Breast epithelium (tissue), 4 donors: ENCODE measurements at regions not wholly inside any gene's neighbourhood (a gene's known extent, or its start where the extent isn't known, plus 50 kb on each side); places are given as distances from the start of the nearest gene placed in this dataset.

Experiments used
- DNase-seq, 2 donors: peaks; one replicate each; pipeline ENCODE4 v3.0.0-alpha.2; 2019; ENCODE audit warnings: low spot score in 2 of 2
- H3K27ac ChIP-seq, 2 donors: fragments of 200-600 bp; sonication (generic) in 1 of 2; one replicate each; pipeline ENCODE4 v1.5.1; 2016 to 2019; ENCODE audit warnings: mild to moderate bottlenecking in 1 of 2
- H3K27me3 ChIP-seq, 2 donors: fragments of 200-600 bp; sonication (generic) in 1 of 2; one replicate each; pipeline versions ENCODE4 v1.5.1 to v1.6.0; 2017 to 2019; ENCODE audit warnings: control low read depth in 1 of 2, mild to moderate bottlenecking in 1 of 2
- H3K36me3 ChIP-seq: fragments of 200-600 bp; one replicate; pipeline ENCODE4 v1.5.1; 2019
- H3K4me1 ChIP-seq, 2 donors: fragments of 200-600 bp; sonication (generic); one replicate each; pipeline ENCODE4 v1.5.1; 2016 to 2019; ENCODE audit warnings: control low read depth in 1 of 2
- H3K4me3 ChIP-seq, 3 donors: fragments of 200-600 bp; sonication (generic); 1 replicate in 2 of 3; 2 replicates in 1 of 3; pipeline ENCODE4 v1.5.1; 2016 to 2019; ENCODE audit warnings: mild to moderate bottlenecking in 3 of 3, moderate library complexity in 2 of 3
- H3K9me3 ChIP-seq, 2 donors: fragments of 200-600 bp; sonication (generic) in 1 of 2; one replicate each; pipeline ENCODE4 v1.5.1; 2016 to 2019; ENCODE audit warnings: control low read depth in 1 of 2
- POLR2A ChIP-seq: fragments of 450-650 bp; IDR thresholded peaks from one replicate; pipeline ENCODE4 v1.6.1; 2016; ENCODE audit warnings: antibody characterized with exemption, mild to moderate bottlenecking, moderate library complexity
- POLR2AphosphoS5 ChIP-seq, 3 donors: sonication (generic); formaldehyde crosslinking; IDR thresholded peaks; one replicate each; pipeline ENCODE4 v1.6.1; 2017; ENCODE audit warnings: antibody characterized with exemption in 3 of 3
- intact Hi-C: fragments of 100-400 bp; cut with DNase I; formaldehyde crosslinking; loops from one replicate; pipeline ENCODE4 v1.15.1; 2023; ENCODE audit warnings: low total_unique reads
- TF ChIP-seq, protein P1 (sequence below), 3 donors: fragments of 450-650 bp; IDR thresholded peaks; one replicate each; pipeline ENCODE4 v1.5.1; 2016 to 2017; ENCODE audit warnings: antibody characterized with exemption in 3 of 3, mild to moderate bottlenecking in 3 of 3, moderate library complexity in 3 of 3

DNA sequence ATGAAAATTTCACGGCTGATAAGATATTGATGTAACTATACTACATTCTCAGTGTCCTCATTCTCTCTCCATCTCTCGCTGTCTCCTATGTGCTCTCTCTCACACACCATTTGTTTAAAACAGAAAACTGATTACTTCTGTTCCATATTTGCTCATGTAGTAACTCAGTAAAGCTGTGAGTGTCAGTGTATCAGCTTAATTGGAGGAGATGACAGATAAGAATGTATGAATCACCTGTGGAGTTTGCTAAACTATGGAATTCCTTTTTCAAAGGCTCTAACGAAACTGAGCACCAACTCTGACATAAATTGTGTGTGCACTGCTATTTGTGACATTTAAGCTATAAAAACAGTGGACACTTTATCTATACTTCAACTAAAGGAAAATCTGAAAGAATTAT, 1080.0 kb downstream of the DSC3 start:
- Histone ChIP-seq H3K4me1 (no peaks in the 10 kb centered on the region), H3K9me3 (no peaks in the 10 kb centered on the region), H3K4me3 (no peak overlapping the region), H3K36me3 (no peaks in the 10 kb centered on the region), H3K27ac (no peak overlapping the region), H3K27me3 (no peaks in the 10 kb centered on the region)
- no peak for TF ChIP-seq POLR2A
- no peak for DNase-seq
- intact Hi-C loops, result loop anchor here (5.0 kb wide), 1 partner anchor 320 kb away; no protein-coding TSS in a partner anchor

DNA sequence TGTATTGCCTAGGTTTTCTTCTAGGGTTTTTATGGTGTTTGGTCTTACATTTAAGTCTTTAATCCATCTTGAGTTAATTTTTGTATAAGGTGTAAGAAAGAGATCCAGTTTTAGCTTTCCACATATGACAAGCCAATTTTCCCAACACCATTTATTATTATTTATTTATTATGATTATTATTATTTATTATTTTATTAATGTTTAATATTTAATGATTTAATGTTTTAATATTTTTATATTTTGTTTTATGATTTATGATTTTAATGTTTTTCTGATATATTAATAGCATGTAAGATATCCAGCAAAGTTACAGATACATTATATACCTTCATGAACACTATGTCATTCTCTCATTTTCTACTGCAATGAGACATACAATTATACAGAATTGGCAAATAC, 1082.0 kb downstream of the DSC3 start:
- intact Hi-C loops, result loop anchor here (5.0 kb wide), 1 partner anchor 318 kb away; no protein-coding TSS in a partner anchor
- TF ChIP-seq, protein P1, sequence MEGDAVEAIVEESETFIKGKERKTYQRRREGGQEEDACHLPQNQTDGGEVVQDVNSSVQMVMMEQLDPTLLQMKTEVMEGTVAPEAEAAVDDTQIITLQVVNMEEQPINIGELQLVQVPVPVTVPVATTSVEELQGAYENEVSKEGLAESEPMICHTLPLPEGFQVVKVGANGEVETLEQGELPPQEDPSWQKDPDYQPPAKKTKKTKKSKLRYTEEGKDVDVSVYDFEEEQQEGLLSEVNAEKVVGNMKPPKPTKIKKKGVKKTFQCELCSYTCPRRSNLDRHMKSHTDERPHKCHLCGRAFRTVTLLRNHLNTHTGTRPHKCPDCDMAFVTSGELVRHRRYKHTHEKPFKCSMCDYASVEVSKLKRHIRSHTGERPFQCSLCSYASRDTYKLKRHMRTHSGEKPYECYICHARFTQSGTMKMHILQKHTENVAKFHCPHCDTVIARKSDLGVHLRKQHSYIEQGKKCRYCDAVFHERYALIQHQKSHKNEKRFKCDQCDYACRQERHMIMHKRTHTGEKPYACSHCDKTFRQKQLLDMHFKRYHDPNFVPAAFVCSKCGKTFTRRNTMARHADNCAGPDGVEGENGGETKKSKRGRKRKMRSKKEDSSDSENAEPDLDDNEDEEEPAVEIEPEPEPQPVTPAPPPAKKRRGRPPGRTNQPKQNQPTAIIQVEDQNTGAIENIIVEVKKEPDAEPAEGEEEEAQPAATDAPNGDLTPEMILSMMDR (IDR thresholded peaks at IDR 0.05), result no peak
- TF ChIP-seq POLR2A (no peak), POLR2AphosphoS5 (IDR thresholded peaks at IDR 0.05) (no peak)
- no peaks in the 10 kb centered on the region for H3K27me3 ChIP-seq
- no peak overlapping the region for H3K27ac ChIP-seq
- no peaks in the 10 kb centered on the region for H3K9me3 ChIP-seq
- H3K4me3 ChIP-seq, result no peak overlapping the region
- H3K36me3 ChIP-seq, result no peaks in the 10 kb centered on the region
- no peaks in the 10 kb centered on the region for H3K4me1 ChIP-seq
- DNase-seq, result no peak

DNA sequence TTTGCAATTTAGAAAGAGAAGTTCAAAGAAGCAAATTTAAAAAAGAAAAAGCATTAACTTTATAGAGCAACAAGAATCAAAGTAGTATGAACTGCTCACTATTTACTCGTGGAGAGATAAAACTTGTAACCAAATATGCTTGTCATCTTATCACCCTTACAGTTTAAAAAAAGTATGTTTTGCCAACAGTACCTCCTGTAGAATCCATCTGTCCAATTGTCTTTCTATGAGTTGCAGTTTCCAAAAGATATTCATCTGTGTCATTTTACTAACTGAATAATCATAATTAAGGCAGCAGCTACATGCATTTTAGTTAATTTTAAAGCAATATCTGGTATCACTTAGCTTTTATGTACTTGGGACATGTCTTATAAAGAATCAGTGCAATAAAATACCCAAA, 1112.3 kb downstream of the DSC3 start:
- H3K36me3 ChIP-seq, result no peaks in the 10 kb centered on the region
- TF ChIP-seq POLR2A, result no peak
- TF ChIP-seq, protein P1 (IDR thresholded peaks at IDR 0.05), result no peak
- no peak for TF ChIP-seq POLR2AphosphoS5 (IDR thresholded peaks at IDR 0.05)
- H3K4me1 ChIP-seq, result no peaks in the 10 kb centered on the region
- DNase-seq, result no peak
- no peak overlapping the region for H3K27ac ChIP-seq
- no peaks in the 10 kb centered on the region for H3K27me3 ChIP-seq
- H3K9me3 ChIP-seq, result no peaks in the 10 kb centered on the region
- no peak overlapping the region for H3K4me3 ChIP-seq
- intact Hi-C loops, result no loop called here

DNA sequence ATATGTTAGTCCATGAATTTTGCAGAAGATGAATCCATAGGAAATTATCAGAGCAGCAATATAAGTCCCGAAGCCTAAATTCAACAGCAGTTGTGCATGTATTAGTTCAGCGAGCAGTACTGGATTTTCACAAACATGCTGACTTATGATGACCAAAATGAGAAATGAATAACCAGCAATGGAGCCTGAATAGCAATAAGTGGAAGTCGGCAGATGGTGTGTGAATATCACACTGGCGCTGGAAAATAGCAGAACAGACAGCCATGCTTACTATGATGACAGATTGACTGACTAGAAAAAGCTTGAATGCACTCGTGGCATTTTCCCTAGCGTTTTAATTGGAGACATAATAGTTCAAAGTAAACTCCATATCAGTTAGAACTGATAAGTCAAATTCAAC, 1114.5 kb downstream of the DSC3 start:
- intact Hi-C loops, result no loop called here
- no peak for TF ChIP-seq POLR2A
- TF ChIP-seq POLR2AphosphoS5 (IDR thresholded peaks at IDR 0.05), result no peak
- TF ChIP-seq, protein P1 (IDR thresholded peaks at IDR 0.05), result no peak
- H3K36me3 ChIP-seq, result no peaks in the 10 kb centered on the region
- DNase-seq, result no peak
- no peak overlapping the region for H3K4me3 ChIP-seq
- no peak overlapping the region for H3K27ac ChIP-seq
- H3K27me3 ChIP-seq, result no peaks in the 10 kb centered on the region
- H3K4me1 ChIP-seq, result no peaks in the 10 kb centered on the region
- H3K9me3 ChIP-seq, result no peaks in the 10 kb centered on the region

DNA sequence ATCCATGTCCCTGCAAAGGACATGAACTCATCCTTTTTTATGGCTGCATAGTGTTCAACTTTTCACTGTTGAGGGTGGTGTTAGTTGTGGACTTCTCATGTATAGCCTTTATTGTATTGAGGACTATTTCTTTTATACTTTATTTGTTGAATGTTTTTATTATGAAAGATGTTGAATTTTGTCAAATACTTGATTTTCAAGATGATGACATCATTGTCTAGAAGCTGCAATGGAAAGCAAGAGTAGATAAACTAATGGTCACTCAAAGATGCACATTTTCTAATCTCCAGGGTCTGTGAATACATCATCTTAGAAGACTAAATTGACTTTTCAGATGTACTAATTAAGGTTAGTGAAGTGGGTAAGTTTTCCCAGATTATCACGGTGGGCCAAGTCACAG, 1117.0 kb downstream of the DSC3 start:
- Histone ChIP-seq H3K4me1 (no peaks in the 10 kb centered on the region), H3K27ac (no peak overlapping the region), H3K9me3 (no peaks in the 10 kb centered on the region), H3K4me3 (no peak overlapping the region), H3K27me3 (no peaks in the 10 kb centered on the region), H3K36me3 (no peaks in the 10 kb centered on the region)
- DNase-seq, result no peak
- TF ChIP-seq POLR2AphosphoS5 (IDR thresholded peaks at IDR 0.05) (no peak), POLR2A (no peak)
- TF ChIP-seq, protein P1 (IDR thresholded peaks at IDR 0.05), result no peak
- intact Hi-C loops, result no loop called here

DNA sequence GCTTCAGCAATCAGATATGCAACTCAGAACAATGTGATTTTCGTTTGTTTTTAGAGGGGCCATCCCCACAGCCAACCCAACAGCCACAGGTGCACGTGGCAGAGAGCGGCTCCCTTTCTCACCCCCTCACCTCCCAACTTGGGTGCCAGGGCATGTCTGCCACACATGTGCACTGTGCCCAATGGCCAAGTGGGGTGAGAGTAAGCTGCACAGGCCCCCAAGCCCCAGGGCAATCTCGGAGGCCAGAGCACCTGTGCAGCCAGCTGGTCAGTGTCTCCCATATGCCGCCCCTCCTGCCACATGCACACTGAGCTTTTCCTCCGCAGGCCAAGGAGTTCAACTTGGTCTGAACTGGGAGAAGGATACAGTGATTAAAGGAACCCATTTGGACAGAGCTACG, 1130.2 kb downstream of the DSC3 start:
- Histone ChIP-seq H3K36me3 (no peaks in the 10 kb centered on the region), H3K4me1 (no peaks in the 10 kb centered on the region), H3K27me3 (no peaks in the 10 kb centered on the region), H3K9me3 (peaks cover 0 to 4% of the 10 kb centered on the region in 2 donors), H3K27ac (no peak overlapping the region), H3K4me3 (no peak overlapping the region)
- TF ChIP-seq, protein P1 (IDR thresholded peaks at IDR 0.05), result no peak
- TF ChIP-seq POLR2AphosphoS5 (IDR thresholded peaks at IDR 0.05), result no peak
- intact Hi-C loops, result no loop called here
- no peak for DNase-seq
